Osteoblast (primary cell): ENCODE measurements at regions not wholly inside any gene's neighbourhood (a gene's known extent, or its start where the extent isn't known, plus 50 kb on each side); places are given as distances from the start of the nearest gene placed in this dataset.

Source experiments
- DNase-seq: peaks from one replicate; pipeline ENCODE4 v3.0.0; 2011; ENCODE audit warnings: low spot score, mixed read lengths; ENCODE audit not compliant: insufficient read length; ENCODE audit errors: missing footprints
- H2AFZ ChIP-seq: 2 replicates; pipeline ENCODE4 v1.6.0; 2011; ENCODE audit warnings: mild to moderate bottlenecking, low read length
- H3K27ac ChIP-seq: 2 replicates; pipeline ENCODE4 v1.5.1; 2011; ENCODE audit warnings: mild to moderate bottlenecking, low read depth, low read length, moderate library complexity
- H3K27me3 ChIP-seq: 2 replicates; pipeline ENCODE4 v1.6.0; 2012; ENCODE audit warnings: mild to moderate bottlenecking, control low read depth, inconsistent platforms, low read length, moderate library complexity; ENCODE audit not compliant: insufficient read depth
- H3K36me3 ChIP-seq: 2 replicates; pipeline ENCODE4 v1.5.1; 2011; ENCODE audit warnings: mild to moderate bottlenecking, low read length, control low read depth, moderate library complexity; ENCODE audit not compliant: insufficient read depth
- H3K4me1 ChIP-seq: 2 replicates; pipeline ENCODE4 v1.5.1; 2011; ENCODE audit warnings: mild to moderate bottlenecking, low read length, control low read depth, moderate library complexity; ENCODE audit not compliant: insufficient read depth
- H3K4me2 ChIP-seq: 2 replicates; pipeline ENCODE4 v1.6.0; 2011; ENCODE audit warnings: mild to moderate bottlenecking, low read length; ENCODE audit not compliant: insufficient read depth
- H3K4me3 ChIP-seq: fragments of 200-600 bp; sonication (generic); 3 replicates; pipeline ENCODE4 v1.5.1; 2012; ENCODE audit warnings: mild to moderate bottlenecking, low read length, inconsistent platforms; ENCODE audit not compliant: insufficient read depth
- H3K79me2 ChIP-seq: 2 replicates; pipeline ENCODE4 v1.6.0; 2012; ENCODE audit warnings: mild to moderate bottlenecking, low read length, control low read depth, inconsistent platforms; ENCODE audit not compliant: insufficient read depth
- H3K9me3 ChIP-seq: 2 replicates; pipeline ENCODE4 v1.5.1; 2011; ENCODE audit warnings: low read depth, low read length, control low read depth
- H4K20me1 ChIP-seq: 2 replicates; pipeline ENCODE4 v1.6.0; 2012; ENCODE audit warnings: mild to moderate bottlenecking, low read length, control low read depth; ENCODE audit not compliant: insufficient read depth
- TF ChIP-seq, protein P1 (sequence below): IDR thresholded peaks from 2 replicates; pipeline ENCODE4 v1.5.1; 2011; ENCODE audit warnings: mild to moderate bottlenecking, low read depth, low read length, moderate library complexity; ENCODE audit errors: extremely low read depth

DNA sequence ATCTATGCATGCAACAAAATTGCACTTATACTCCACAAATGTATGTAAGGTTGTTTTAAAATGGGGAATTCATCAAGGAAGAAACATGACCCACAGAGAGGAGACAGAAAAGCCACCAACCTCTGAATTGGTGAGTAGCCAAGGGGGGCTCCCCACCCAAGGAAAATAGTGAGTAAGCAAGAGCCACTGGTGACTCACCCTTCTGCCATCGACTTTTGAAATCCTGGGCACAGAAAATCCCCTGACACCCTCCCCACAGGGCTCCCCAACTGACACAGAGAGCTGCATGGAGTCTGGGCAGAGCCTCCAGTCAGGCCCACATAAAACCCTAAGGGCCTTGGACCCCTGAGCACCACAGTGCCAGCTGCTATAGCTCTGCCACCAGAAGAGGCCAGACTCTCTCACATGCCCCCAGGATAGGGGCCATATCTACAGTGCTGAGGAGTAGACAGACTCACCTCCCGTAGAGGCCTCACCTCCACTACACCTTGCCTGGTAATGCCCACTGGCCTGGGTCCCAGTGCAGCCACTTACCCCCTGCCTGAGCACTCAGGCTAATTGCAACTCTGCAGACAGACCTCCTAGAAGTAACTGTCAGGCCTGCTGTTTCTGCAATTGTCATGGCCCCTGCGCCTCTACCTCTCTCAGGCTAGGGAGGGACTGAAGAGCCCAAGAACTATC is 244.7 kb upstream of the WSB1 start:
- Histone ChIP-seq H3K27me3 (no peaks in the 10 kb centered on the region), H2AFZ (no peak overlapping the region), H3K4me1 (no peaks in the 10 kb centered on the region), H3K27ac (no peak overlapping the region), H4K20me1 (no peaks in the 10 kb centered on the region), H3K79me2 (no peaks in the 10 kb centered on the region), H3K4me2 (no peak overlapping the region), H3K36me3 (no peaks in the 10 kb centered on the region), H3K4me3 (no peak overlapping the region), H3K9me3 (no peaks in the 10 kb centered on the region)
- TF ChIP-seq, protein P1, sequence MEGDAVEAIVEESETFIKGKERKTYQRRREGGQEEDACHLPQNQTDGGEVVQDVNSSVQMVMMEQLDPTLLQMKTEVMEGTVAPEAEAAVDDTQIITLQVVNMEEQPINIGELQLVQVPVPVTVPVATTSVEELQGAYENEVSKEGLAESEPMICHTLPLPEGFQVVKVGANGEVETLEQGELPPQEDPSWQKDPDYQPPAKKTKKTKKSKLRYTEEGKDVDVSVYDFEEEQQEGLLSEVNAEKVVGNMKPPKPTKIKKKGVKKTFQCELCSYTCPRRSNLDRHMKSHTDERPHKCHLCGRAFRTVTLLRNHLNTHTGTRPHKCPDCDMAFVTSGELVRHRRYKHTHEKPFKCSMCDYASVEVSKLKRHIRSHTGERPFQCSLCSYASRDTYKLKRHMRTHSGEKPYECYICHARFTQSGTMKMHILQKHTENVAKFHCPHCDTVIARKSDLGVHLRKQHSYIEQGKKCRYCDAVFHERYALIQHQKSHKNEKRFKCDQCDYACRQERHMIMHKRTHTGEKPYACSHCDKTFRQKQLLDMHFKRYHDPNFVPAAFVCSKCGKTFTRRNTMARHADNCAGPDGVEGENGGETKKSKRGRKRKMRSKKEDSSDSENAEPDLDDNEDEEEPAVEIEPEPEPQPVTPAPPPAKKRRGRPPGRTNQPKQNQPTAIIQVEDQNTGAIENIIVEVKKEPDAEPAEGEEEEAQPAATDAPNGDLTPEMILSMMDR: no peak
- DNase-seq: no peak

GRCh38 chr17:27065588-27065987 is 228.3 kb upstream of the WSB1 start:
- no peaks in the 10 kb centered on the region for H3K4me1 ChIP-seq
- no peak overlapping the region for H3K27ac ChIP-seq
- H4K20me1 ChIP-seq: no peaks in the 10 kb centered on the region
- TF ChIP-seq, protein P1: no peak
- no peaks in the 10 kb centered on the region for H3K36me3 ChIP-seq
- no peak for DNase-seq
- H3K4me2 ChIP-seq: no peak overlapping the region
- H3K79me2 ChIP-seq: no peaks in the 10 kb centered on the region
- no peaks in the 10 kb centered on the region for H3K9me3 ChIP-seq
- no peak overlapping the region for H3K4me3 ChIP-seq
- no peak overlapping the region for H2AFZ ChIP-seq
- H3K27me3 ChIP-seq: no peaks in the 10 kb centered on the region

DNA sequence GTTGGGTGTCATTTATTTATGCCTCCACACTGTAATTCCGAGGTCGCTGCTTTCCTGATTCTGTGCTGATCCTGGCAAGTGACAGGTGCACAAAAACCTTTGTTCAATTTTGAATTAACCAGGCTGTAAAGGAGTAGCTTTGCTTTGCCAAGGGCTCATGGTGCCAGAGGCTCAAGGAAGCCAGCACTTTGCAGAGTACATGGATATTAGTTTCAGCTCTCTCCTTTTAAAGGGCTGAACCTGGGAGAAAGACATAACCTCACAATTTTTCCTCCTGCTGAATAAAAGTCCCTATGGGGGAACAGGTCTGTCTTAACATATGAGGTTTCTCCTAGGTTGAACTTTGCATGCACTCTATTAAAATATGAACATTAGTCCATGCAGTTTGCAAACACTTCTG is 227.6 kb upstream of the WSB1 start:
- no peaks in the 10 kb centered on the region for H3K79me2 ChIP-seq
- H4K20me1 ChIP-seq: no peaks in the 10 kb centered on the region
- no peaks in the 10 kb centered on the region for H3K9me3 ChIP-seq
- H3K27ac ChIP-seq: no peak overlapping the region
- no peaks in the 10 kb centered on the region for H3K27me3 ChIP-seq
- DNase-seq: no peak
- no peak overlapping the region for H2AFZ ChIP-seq
- no peak overlapping the region for H3K4me2 ChIP-seq
- H3K4me1 ChIP-seq: no peaks in the 10 kb centered on the region
- TF ChIP-seq, protein P1: no peak
- H3K4me3 ChIP-seq: no peak overlapping the region
- H3K36me3 ChIP-seq: no peaks in the 10 kb centered on the region

DNA sequence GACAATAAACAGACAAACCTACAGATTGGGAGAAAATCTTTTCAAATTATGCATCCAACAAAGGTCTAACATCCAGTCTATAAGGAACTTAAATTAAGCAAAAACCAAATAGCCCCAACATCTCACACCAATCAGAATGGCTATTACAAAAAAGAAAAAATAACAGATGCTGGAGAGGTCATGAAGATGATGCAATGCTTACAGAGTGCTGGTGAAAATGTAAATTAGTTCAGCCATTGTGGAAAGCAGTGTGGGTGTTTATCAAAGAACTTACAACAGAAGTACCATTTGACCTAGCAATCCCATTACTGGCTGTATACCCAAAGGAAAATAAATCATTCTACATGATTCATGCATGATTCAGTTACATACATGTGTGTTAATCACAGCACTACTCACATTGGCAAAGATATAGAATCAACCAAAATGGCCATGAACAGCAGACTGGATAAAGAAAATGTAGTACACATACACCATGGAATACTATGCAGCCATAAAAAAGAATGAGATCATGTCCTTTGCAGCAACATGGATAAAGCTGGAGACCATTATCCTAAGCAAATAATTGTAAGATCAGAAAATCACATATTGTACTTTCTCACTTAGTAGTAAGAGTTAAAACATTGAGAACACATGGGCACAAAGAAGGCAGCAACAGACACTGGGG is 223.9 kb upstream of the WSB1 start:
- no peaks in the 10 kb centered on the region for H4K20me1 ChIP-seq
- no peaks in the 10 kb centered on the region for H3K79me2 ChIP-seq
- H3K4me2 ChIP-seq: no peak overlapping the region
- no peak overlapping the region for H2AFZ ChIP-seq
- H3K4me3 ChIP-seq: no peak overlapping the region
- H3K36me3 ChIP-seq: no peaks in the 10 kb centered on the region
- TF ChIP-seq, protein P1: no peak
- no peak for DNase-seq
- H3K4me1 ChIP-seq: no peaks in the 10 kb centered on the region
- no peaks in the 10 kb centered on the region for H3K27me3 ChIP-seq
- no peak overlapping the region for H3K27ac ChIP-seq
- no peaks in the 10 kb centered on the region for H3K9me3 ChIP-seq
